Non-pigmented ciliary epithelial cell (primary cell): ENCODE measurements at regions not wholly inside any gene's neighbourhood (a gene's known extent, or its start where the extent isn't known, plus 50 kb on each side); places are given as distances from the start of the nearest gene placed in this dataset.

ENCODE experiments used
- DNase-seq: peaks from one replicate; pipeline ENCODE4 v3.0.0-alpha.2; 2010; ENCODE audit warnings: low read depth

DNA sequence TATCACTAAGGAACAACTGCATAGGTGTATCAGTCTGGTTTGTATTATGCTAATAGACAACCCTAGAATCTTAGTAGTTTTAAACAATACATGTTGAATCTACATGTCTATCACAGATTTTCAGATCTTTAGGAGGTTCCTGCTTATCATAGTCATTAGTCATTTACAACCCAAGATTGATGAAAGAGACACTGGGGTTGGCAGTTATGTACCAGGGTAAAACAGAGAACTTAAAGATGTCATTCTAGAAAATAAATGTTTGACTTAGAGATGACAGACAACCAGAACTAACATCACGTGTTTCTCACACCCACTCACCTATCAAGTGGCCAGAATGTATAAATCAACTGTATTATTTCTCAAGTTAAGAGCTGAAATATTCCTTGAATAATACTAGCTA lies 181.9 kb downstream of the PABPC4L start:
- DNase-seq = no peak

GRCh38 chr4:134018846-134019245 lies 182.7 kb downstream of the PABPC4L start:
- no peak for DNase-seq

DNA sequence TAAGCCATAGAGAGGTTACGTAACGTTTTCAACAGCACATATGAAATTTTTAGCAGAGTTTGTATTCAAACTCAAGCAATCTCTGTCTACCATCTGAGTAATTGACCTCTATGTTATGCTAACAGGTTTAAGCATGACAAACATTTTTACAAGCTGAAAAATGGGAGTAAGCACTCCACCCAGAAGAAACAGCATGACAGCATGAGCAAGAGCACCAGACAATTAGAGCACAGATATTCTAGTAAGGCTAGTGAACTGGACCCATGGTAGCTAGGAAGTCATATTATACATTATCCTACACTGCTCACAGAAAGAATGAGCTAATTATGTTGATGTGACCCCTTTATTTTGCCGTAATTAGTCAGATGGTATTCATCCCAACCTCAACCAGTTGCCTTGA lies 200.5 kb downstream of the PABPC4L start:
- DNase-seq = no peak

DNA sequence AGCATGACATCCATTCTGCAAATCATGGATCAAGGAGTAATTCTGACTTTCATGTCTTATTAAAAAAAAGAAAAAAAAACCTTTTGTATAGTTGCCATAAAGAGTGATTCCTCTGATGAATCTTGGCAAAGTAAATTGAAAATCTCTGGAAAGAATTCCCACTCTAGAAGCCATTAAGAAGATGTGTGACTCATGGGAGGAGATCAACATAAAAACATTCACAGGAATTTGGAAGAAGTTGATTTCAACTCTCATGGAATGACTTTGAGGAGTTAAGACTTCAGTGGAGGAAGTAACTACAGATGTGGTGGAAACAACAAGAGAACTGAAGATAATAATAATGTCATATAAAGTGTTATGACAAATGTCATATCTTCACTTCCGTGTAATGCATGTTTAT lies 204.2 kb downstream of the PABPC4L start:
- no peak for DNase-seq

- no peak for DNase-seq
Observed at GRCh38 chr4:133996431-133997121, 205.0 kb downstream of the PABPC4L start.

DNA sequence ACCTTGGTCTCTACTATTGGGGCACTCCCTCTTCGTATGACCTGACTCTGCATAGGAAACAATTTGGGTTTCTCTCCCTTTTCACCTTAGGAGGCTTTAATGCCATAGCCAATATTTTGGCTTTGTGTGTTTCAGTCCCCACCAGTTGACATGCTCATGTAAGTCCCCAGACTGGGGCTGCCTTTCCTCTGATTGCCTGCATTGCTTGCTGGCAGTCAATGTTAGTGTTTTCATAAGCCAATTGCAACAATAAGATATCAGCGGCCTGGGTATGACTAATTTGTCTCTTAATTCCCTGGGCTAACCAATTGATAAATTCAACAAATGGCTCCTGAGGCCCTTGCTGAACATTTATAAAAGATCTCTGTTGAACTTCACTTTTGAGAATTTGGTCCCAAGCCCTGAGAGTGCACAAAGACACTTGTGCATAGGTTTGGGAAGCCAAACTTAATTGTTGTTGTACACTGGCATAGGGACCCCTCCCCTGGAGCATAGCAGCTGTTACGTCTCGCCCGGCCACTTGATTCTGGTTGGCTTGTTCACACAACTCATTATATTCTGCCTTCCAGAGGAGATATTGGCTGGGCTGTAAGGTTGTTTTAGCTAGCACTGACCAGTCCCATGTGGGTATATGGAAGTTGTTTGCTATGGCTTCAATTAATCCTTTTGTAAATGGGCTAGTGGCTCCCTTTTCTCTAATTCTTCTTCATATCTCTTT lies 206.2 kb downstream of the PABPC4L start:
- no peak for DNase-seq

- no peak for DNase-seq
Observed at GRCh38 chr4:133982533-133983224, 218.9 kb downstream of the PABPC4L start.

DNA sequence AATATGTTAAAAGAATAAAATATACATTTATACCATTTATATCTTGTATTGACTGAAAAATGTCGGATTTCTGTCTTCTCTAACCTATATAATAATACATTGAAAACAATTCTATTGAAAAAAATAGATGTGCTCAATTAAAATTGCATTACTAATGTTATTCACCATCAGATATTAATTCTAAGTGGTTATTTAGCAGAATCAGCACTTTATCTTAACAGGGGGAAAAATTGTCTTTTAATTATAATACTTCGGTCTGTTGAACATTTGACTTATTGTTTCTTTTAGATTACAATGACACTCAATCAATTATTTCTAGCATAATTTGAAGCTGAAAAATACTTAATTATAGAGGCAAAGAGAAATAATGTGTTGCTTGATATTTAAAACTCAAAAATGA lies 220.3 kb downstream of the PABPC4L start:
- DNase-seq = no peak

DNA sequence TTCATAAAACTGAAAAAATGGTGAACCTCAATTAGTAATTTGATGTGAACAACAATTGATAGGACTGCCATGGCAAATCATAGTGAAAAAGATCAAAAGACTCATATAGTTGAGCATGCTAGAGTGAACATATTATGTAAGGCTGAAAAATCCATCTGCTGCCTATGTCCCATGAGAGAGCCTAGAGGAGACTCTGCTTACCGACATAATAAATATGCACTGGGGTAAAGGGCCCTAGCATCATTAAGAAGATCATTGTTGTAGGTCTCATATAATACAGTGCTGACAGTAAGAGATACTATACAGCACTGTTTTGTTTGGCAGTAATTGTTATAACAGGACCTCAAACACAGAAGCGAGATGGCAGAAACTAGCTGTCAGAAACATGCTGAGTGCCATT lies 229.0 kb downstream of the PABPC4L start:
- no peak for DNase-seq

- peak; percentile 37 for DNase-seq
Observed at GRCh38 chr4:133969202-133969848, 232.3 kb downstream of the PABPC4L start.

DNA sequence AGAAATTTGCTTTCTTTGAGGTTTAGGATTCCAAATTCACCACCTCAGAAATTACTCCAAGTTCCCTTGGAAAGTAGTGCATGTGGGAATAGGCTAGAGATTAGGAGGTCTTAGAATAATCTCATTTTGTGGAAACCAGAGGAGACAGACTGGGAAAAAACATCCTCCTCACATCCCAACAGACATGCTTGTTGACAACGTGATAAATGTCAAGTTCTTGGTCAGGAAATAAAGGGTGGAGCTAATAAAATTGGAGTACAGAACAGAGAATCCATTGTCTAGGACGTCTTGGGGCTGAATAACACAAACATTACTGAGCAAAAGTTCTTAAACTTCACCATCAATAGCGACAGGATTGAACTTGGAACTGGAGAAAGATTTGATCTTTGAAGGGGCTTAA lies 233.4 kb downstream of the PABPC4L start:
- DNase-seq = no peak

- DNase-seq = no peak
Observed at GRCh38 chr4:133960975-133961374, 240.6 kb downstream of the PABPC4L start.

DNA sequence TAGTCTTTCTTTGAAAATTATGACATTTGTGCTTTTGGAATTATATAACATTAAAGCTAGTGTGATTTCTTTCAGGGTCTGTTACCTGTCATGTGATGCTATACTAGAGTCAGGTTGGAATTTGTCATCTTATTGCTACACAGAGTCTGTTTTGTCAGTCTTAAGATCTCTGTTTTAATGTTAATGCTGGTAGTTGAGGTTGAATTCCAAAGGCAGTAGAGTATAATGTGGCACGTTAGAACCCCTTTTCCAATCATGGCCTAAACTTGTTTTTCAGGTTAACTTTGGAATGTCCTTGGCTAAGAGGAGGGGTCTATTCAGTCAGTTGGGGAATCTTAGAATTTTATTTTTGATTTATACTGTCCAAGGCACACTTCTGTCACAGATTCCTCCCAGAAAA lies 258.5 kb downstream of the PABPC4L start:
- DNase-seq = no peak

DNA sequence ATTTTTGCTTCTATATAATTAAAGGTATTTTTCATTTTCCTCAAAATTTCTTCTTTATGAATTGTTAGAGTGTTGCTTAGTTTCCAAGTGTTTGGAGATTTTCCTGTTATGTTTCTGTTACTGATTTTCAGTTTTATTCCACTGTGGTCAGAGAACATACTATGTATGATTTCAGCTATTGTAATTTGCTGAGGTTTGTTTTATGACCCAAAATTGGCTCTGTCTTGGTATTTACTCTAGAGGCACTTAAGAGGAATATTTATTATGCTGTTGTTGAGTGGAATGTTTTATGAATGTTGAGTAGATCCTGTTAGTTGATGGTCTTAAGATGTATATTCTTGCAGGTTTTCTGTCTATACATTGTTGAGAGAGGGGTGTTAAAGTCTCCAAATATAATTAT lies 263.5 kb downstream of the PABPC4L start:
- DNase-seq = no peak

GRCh38 chr4:133929531-133930239 lies 271.9 kb downstream of the PABPC4L start:
- DNase-seq = no peak

DNA sequence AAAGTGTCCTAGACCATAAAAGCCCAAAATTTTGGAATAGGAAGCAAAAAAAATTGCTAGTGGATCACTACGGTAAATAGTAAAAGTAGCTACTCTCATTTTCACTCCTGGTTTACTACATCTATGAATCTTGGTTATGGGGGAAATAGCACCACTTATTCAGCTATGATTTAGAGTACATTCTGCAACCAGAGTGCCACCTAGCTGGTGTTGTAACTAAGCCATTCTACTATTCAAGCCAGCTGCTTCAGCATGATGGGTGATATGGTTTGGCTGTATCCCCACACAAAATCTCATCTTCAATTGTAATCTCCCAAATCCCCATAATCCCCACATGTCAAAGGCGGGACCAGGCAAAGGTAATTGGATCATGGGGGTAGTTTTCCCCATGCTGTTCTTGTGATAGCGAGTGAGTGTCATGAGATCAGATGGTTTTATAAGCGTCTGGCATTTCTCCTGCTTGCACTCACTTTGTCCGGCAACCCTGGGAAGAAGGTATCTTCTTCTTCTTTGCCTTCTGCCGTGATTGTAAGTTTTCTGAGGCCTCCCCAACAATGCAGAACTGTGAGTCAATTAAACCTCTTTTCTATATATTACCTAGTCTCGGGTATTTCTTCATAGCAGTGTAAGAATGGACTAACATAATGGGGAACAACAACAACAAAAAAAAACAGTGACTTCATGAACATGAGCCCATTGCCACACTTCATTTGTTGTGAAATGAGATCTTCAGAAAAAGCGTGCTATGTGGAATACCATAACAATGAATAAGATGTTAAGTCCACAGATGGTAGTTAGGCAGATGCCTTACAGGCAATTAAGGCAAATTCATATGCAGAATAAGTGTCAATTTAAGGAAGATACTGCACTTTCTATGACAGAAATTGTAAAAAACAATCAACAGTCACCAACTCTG lies 280.1 kb downstream of the PABPC4L start:
- no peak for DNase-seq

DNA sequence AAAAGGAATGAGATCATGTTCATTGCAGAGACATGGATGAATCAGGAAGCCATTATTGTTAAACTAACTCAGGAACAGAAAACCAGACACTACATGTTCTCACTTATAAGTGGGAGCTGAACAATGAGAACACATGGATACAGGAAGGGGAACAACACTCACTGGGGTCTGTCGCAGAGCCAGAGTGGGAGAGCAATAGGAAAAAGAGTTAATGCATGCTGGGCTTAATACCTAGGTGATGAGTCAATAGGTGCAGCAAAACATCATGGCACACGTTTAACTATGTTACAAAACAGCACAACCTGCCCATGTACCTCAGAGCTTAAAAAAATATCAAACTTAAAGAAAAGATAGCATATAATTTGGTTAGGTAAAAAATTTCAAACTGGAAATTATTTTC lies 281.4 kb downstream of the PABPC4L start:
- DNase-seq = no peak

DNA sequence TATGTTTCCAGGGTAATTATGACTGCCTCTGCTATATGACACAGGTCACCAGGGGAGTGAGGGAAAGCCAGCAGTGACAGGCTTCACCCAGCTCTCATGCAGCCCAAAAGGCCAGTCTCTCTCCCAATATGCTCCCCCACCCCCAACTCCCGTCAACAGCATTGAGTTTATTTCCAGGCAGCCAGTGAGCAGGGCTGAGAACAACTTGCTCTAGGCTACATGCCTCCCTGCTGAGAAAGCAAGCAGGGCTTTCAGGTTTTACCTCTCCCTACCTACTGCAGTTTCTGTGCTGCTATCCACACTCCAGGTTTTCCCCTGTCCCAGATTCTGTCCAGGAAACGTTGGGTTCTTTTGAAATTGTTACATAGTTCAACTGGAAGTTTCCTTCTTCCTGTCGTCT lies 291.4 kb downstream of the PABPC4L start:
- no peak for DNase-seq

- no peak for DNase-seq
Observed at GRCh38 chr4:133903029-133903428, 298.6 kb downstream of the PABPC4L start.

GRCh38 chr4:133891011-133891410 lies 310.6 kb downstream of the PABPC4L start:
- no peak for DNase-seq

DNA sequence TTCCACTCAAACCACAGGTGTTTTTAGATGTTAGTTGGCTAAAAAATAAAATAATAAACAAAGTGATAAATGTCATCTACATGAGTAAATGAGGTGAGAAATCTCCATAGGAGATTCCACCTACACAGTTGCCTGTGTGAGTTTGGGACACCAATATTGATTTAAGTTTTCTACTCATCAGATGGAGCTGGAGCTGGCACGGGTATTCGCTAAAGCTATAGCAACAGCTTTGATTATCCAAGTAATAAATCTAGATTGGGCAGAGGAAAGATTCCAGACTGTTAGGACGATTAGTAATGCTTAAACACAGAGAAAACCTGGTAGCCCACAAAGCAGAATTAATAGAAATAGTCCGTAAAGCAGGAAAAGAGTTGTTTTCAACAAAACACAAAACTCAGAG lies 313.9 kb downstream of the PABPC4L start:
- no peak for DNase-seq
